Panc1 (cell line): ENCODE measurements at regions not wholly inside any gene's neighbourhood (a gene's known extent, or its start where the extent isn't known, plus 50 kb on each side); places are given as distances from the start of the nearest gene placed in this dataset.

Source experiments
- POLR2AphosphoS5 ChIP-seq: IDR thresholded peaks from 2 replicates; pipeline ENCODE4 v1.6.1; 2012; ENCODE audit warnings: mild to moderate bottlenecking, low read depth, low read length, moderate library complexity
- REST ChIP-seq, 2 experiments: IDR thresholded peaks; 2 replicates each; pipeline ENCODE4 v1.6.1; 2011 to 2012; ENCODE audit warnings: low read depth in 2 of 2, control low read depth in 1 of 2, low read length in 1 of 2, mild to moderate bottlenecking in 1 of 2, moderate library complexity in 1 of 2; ENCODE audit not compliant: insufficient read depth in 1 of 2
- SIN3A ChIP-seq: IDR thresholded peaks from 2 replicates; pipeline ENCODE4 v1.6.1; 2012; ENCODE audit warnings: low read depth, mild to moderate bottlenecking, low read length, moderate library complexity, borderline replicate concordance; ENCODE audit not compliant: insufficient read depth
- TCF7L2 ChIP-seq: IDR thresholded peaks from 2 replicates; pipeline ENCODE4 v1.6.1; 2011; ENCODE audit warnings: mild to moderate bottlenecking, low read depth, low read length, inconsistent platforms
- TF ChIP-seq, protein P1 (sequence below): fragments of 450-650 bp; IDR thresholded peaks from 2 replicates; pipeline ENCODE4 v1.5.1; 2017; ENCODE audit warnings: mild to moderate bottlenecking

DNA sequence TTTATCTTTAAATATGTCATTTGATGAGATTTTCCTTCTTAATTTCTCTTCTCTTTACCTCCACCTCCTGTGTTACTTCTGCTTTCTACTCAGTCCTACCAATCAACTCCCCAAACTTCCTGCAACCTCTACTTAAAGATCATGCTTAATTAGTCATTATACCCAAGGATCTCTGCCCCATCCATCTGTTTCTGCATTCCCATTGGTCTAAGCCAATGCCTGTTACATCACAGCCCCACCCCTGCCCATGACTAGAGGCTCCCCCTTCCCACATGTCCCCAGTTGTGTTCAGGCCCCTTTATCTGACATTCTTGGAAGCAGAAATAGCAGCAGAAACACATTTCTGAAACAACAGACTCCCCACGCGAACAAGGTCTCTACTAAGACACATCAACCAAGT lies 319.1 kb upstream of the NFE2L3 start:
- TF ChIP-seq, protein P1, sequence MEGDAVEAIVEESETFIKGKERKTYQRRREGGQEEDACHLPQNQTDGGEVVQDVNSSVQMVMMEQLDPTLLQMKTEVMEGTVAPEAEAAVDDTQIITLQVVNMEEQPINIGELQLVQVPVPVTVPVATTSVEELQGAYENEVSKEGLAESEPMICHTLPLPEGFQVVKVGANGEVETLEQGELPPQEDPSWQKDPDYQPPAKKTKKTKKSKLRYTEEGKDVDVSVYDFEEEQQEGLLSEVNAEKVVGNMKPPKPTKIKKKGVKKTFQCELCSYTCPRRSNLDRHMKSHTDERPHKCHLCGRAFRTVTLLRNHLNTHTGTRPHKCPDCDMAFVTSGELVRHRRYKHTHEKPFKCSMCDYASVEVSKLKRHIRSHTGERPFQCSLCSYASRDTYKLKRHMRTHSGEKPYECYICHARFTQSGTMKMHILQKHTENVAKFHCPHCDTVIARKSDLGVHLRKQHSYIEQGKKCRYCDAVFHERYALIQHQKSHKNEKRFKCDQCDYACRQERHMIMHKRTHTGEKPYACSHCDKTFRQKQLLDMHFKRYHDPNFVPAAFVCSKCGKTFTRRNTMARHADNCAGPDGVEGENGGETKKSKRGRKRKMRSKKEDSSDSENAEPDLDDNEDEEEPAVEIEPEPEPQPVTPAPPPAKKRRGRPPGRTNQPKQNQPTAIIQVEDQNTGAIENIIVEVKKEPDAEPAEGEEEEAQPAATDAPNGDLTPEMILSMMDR, result no peak
- TF ChIP-seq POLR2AphosphoS5, result no peak
- TF ChIP-seq REST (IDR thresholded peaks at IDR 0.05; ENCODE audit: insufficient read depth in 1 of 2, low read depth in 2 of 2, low read length in 1 of 2), result no peak
- TF ChIP-seq TCF7L2, result no peak
- no peak for TF ChIP-seq SIN3A
